AG09309 (cell line): ENCODE measurements at regions not wholly inside any gene's neighbourhood (a gene's known extent, or its start where the extent isn't known, plus 50 kb on each side); places are given as distances from the start of the nearest gene placed in this dataset.

Source experiments
- DNase-seq: peaks from one replicate; pipeline ENCODE4 v3.0.0-alpha.2; 2010; ENCODE audit warnings: low read depth
- H3K4me3 ChIP-seq: 2 replicates; pipeline ENCODE4 v1.5.1; 2011; ENCODE audit warnings: mild to moderate bottlenecking, low read depth, low read length, moderate library complexity; ENCODE audit not compliant: control insufficient read depth
- CTCF ChIP-seq: IDR thresholded peaks from 2 replicates; pipeline ENCODE4 v1.5.1; 2011; ENCODE audit warnings: mild to moderate bottlenecking, low read depth, low read length, inconsistent platforms; ENCODE audit not compliant: insufficient read depth, control insufficient read depth; ENCODE audit errors: missing control alignments

- no peak for TF ChIP-seq CTCF
- no peak for DNase-seq
Measured at GRCh38 chr2:139175510-139175909, 395.3 kb upstream of the NXPH2 start.

GRCh38 chr2:139170406-139170805 lies 390.2 kb upstream of the NXPH2 start:
- H3K4me3 ChIP-seq: no peak overlapping the region
- DNase-seq: no peak

More at GRCh38 chr2:139175510-139175909, 395.3 kb upstream of the NXPH2 start:
- H3K4me3 ChIP-seq: no peak overlapping the region

GRCh38 chr2:139165601-139166000 lies 385.4 kb upstream of the NXPH2 start:
- no peak for DNase-seq
- no peak for TF ChIP-seq CTCF
- H3K4me3 ChIP-seq: no peak overlapping the region

More at GRCh38 chr2:139170406-139170805, 390.2 kb upstream of the NXPH2 start:
- no peak for TF ChIP-seq CTCF

- no peak for TF ChIP-seq CTCF
- H3K4me3 ChIP-seq: no peak overlapping the region
- DNase-seq: no peak
Measured at GRCh38 chr2:139165041-139165440, 384.9 kb upstream of the NXPH2 start.

- DNase-seq: no peak
- no peak for TF ChIP-seq CTCF
- H3K4me3 ChIP-seq: no peak overlapping the region
Measured at GRCh38 chr2:139162957-139163356, 382.8 kb upstream of the NXPH2 start.

GRCh38 chr2:139162456-139162855 lies 382.3 kb upstream of the NXPH2 start:
- no peak overlapping the region for H3K4me3 ChIP-seq
- TF ChIP-seq CTCF: no peak
- no peak for DNase-seq

- no peak for DNase-seq
- H3K4me3 ChIP-seq: no peak overlapping the region
- no peak for TF ChIP-seq CTCF
Measured at GRCh38 chr2:139160836-139161235, 380.6 kb upstream of the NXPH2 start.
